ENCODE measurements at regions not wholly inside any gene's neighbourhood (a gene's known extent, or its start where the extent isn't known, plus 50 kb on each side); places are given as distances from the start of the nearest gene placed in this dataset.

DNA sequence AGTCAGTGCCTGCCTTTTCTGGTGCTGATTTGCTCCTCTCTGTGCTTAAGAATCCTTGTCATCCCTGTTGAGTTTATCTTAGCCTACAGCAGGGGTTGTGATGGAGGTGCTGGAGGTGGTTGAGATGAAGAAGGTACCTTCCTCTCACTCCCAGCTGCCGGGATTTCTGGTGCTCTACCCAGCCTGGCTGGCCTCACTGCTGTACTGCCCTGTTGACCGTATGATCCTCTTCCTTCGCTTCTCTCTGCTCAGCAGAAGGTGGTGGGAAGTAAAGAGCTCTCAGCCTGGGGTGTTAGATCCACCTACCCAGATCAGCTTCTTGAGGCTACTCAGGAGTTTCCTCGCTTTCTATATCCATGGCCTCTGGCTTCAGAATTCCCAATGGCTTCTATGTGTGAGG lies 101.0 kb upstream of the NXT1 start:
- in situ Hi-C loops (cut with HindIII; ENCODE audit: low sequenced_read_pairs): no loop called here

DNA sequence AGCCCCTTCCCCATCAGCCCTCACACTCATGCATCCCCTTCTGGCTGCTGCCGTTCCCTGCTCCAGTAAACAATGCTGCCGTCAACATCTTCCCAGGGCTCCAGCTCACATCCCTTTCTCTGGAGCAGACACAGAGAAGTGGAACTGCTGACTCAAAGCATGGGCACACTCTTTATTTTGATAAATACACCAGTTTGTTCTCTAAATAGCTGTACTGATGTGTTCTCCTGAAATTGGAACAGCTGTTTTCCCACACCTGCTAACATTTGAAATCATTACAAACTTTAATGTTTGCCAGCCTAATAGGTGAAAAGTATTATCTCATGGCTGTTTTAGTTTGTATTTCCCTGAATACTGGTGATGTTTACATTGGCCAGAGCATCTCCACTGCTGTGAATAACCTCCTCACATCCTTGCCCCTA lies 102.1 kb upstream of the NXT1 start:
- TF ChIP-seq, protein P1, sequence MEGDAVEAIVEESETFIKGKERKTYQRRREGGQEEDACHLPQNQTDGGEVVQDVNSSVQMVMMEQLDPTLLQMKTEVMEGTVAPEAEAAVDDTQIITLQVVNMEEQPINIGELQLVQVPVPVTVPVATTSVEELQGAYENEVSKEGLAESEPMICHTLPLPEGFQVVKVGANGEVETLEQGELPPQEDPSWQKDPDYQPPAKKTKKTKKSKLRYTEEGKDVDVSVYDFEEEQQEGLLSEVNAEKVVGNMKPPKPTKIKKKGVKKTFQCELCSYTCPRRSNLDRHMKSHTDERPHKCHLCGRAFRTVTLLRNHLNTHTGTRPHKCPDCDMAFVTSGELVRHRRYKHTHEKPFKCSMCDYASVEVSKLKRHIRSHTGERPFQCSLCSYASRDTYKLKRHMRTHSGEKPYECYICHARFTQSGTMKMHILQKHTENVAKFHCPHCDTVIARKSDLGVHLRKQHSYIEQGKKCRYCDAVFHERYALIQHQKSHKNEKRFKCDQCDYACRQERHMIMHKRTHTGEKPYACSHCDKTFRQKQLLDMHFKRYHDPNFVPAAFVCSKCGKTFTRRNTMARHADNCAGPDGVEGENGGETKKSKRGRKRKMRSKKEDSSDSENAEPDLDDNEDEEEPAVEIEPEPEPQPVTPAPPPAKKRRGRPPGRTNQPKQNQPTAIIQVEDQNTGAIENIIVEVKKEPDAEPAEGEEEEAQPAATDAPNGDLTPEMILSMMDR (IDR thresholded peaks at IDR 0.05; ENCODE audit: low read depth, low read length, missing control alignments): no peak
- in situ Hi-C loops (cut with HindIII; ENCODE audit: low sequenced_read_pairs): no loop called here
- H3K4me3 ChIP-seq (ENCODE audit: low read depth, low read length): no peak overlapping the region
- no peak for DNase-seq (ENCODE audit: low read depth)

More for the DNA sequence above, 101.0 kb upstream of the NXT1 start:
- TF ChIP-seq, protein P1 (IDR thresholded peaks at IDR 0.05; ENCODE audit: low read depth, low read length, missing control alignments): no peak
- no peak overlapping the region for H3K4me3 ChIP-seq (ENCODE audit: low read depth, low read length)
- DNase-seq (ENCODE audit: low read depth): no peak

DNA sequence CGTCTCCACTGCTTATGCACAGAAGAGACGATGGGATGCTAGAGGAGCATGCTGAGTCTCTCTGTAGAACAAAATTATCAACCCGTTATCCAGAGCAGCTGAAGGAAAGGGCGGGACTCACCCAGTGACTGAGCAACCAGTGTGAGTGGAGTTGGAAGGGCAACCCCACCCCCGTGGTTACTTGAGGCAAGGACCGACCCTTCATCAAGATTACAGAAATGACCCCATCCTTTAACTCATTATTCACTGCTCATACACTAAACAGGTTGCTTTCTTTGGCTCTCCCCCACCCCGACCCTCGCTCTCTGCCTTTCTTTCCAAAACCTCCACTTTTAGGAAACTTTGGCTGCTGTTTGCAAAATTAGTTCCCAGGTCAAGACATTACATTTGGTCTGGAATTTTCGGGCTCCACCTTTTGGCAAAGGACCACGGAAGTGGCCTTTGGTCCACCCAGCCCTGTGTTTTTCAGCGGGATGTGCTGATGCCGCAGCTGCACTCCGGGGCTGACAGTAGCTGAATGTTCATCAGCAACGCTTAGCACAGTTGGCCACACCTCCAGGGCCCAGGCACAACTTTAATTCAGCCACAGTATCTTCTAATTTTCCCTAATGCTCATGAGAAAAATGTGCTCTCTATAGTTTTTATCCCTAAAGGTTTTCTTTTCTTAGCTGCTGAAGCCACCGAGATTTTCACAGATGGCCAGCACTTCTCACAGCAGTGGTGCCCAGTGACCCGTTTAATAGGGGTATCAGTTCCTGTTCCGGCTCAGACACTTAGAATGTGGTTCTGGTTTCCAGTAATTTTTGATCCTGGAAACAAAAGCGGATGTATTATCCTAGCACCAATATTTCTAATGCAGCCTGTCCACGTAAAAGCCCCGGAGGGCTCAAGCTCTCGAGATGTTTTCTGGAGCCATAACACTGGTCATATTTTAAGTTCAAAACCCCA lies 103.6 kb upstream of the NXT1 start:
- in situ Hi-C loops (cut with HindIII; ENCODE audit: low sequenced_read_pairs): no loop called here
- TF ChIP-seq, protein P1 (IDR thresholded peaks at IDR 0.05; ENCODE audit: low read depth, low read length, missing control alignments): no peak
- no peak overlapping the region for H3K4me3 ChIP-seq (ENCODE audit: low read depth, low read length)
- DNase-seq (ENCODE audit: low read depth): no peak

DNA sequence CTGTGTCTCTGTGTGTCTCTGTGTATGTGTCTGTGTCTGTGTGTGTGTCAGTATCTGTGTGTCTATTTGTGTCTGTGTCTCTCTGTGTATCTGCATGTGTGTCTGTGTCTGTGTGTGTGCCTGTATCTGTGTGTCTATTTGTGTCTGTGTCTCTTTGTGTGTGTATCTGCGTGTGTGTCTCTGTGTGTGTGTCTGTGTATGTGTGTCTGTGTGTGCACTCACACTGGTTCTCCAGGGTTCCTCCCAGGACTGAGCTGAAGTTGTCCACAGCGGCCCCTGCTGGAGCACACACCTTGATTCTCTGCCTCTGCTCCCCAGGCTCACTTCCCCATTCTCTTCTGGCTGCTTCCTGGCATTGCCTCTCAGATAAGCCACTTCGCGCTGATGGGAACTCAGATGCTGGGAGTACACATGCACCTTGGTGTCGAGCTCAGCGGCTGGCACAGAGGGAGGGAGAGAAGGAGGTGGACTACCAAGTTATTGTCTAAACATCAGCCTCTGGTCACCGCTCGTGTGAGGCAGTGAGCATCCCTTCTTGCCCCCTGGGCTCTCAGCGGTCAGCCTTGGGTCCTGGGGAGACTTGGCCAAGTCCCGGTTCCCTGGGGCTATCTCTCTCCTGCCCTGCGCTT lies 104.9 kb upstream of the NXT1 start:
- no peak for DNase-seq (ENCODE audit: low read depth)
- H3K4me3 ChIP-seq (ENCODE audit: low read depth, low read length): no peak overlapping the region
- in situ Hi-C loops (cut with HindIII; ENCODE audit: low sequenced_read_pairs): no loop called here
- TF ChIP-seq, protein P1 (IDR thresholded peaks at IDR 0.05; ENCODE audit: low read depth, low read length, missing control alignments): peak; percentile 72

DNA sequence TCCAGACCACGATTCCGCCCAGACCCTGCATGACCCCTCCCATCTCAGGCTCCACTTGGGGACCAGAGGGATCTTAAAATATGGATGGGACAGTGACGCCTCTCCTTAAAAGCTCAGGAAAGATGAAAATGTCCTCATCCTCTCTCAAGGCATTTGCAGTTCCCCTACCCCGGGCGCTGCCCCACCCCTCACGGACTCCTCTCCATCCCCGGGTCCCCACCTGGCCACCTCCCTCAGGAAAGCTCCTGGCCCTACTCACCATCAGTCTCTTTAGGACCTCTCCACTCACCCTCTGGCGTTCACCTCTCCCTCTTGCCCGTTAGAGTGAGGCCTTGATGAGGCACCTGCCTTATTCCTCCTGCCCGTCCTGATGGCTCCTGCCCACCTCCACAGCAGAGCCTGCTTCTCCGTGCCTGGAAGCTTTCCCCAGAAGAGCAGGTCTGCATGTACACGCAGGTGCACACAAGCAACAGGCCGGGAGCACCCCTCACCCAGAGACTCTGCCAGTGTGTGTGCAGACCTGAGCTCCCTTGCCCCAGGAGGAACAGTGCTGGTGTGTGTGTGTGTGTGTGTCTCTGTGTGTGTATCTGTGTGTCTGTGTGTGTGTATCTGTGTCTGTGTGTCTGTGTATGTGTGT lies 105.6 kb upstream of the NXT1 start:
- H3K4me3 ChIP-seq (ENCODE audit: low read depth, low read length): no peak overlapping the region
- DNase-seq (ENCODE audit: low read depth): no peak
- TF ChIP-seq, protein P1 (IDR thresholded peaks at IDR 0.05; ENCODE audit: low read depth, low read length, missing control alignments): no peak
- in situ Hi-C loops (cut with HindIII; ENCODE audit: low sequenced_read_pairs): no loop called here

DNA sequence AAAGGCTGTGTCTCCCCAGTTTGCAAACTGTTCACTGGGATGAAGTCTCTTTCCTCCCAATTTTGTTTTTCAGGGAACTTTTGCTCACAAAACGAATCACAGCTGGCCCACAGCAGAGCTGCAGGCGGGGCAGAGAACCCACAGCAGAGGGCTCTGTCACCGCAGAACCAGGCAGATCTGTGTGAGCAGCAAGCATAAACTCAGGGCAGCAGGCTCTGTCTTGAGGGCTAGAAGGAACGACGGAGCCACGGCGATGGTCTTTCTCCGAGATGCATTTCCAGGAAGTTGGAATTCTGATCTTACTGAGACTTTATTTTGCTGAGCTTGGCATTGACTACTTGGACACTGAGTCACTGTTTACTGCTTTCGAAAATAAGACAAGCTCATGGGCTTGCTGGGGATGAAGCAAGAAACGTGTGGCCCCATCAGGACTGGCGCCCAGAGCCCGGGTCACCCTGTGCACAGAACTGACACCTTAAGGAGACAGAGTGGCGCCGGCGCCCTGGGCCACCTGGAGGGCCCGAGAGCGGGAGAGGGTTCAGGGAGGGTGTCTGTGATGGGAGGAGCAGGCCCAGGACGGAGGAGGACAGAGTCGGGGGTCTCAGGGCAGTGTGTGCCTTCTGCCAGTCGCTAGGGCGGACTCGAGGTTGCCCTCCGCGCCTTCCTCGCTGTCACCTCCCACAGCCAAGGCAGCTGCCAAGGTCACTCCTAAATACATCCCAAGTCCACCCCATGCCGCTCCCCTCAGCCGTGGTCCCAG lies 106.3 kb upstream of the NXT1 start:
- TF ChIP-seq, protein P1 (IDR thresholded peaks at IDR 0.05; ENCODE audit: low read depth, low read length, missing control alignments): no peak
- in situ Hi-C loops (cut with HindIII; ENCODE audit: low sequenced_read_pairs): no loop called here
- H3K4me3 ChIP-seq (ENCODE audit: low read depth, low read length): no peak overlapping the region
- no peak for DNase-seq (ENCODE audit: low read depth)

Measured in astrocyte of the cerebellum (primary cell).